A549 (cell line): ENCODE measurements at regions not wholly inside any gene's neighbourhood (a gene's known extent, or its start where the extent isn't known, plus 50 kb on each side); places are given as distances from the start of the nearest gene placed in this dataset.

ENCODE experiments used
- ATAC-seq, 2 experiments: fragments of 200-7000 bp in 1 of 2; fragments of >200 bp in 1 of 2; cut with Nextera tagmentation in 1 of 2; cut with Tn5 transposase in 1 of 2; 3 replicates each; pipeline versions ENCODE4 v1.8.0 to v1.9.1; 2018 to 2020; ENCODE audit warnings: mild to moderate bottlenecking in 1 of 2, moderate library complexity in 1 of 2
- CTCF ChIA-PET: fragments of 300-600 bp; sonication (Branson Sonifier 250); formaldehyde crosslinking; extraction: SDS; loops from one replicate; lab custom pipeline; 2021; ENCODE audit warnings: antibody characterized with exemption, inconsistent platforms; lab: Yijun Ruan, JAX
- POLR2A ChIA-PET: fragments of 350-600 bp; formaldehyde crosslinking; extraction: SDS; loops from one replicate; lab custom pipeline; 2021; ENCODE audit warnings: antibody characterized with exemption, inconsistent platforms; lab: Yijun Ruan, JAX
- DNase-seq, 2 experiments: peaks; one replicate each; pipeline versions ENCODE4 v3.0.0 to v3.0.0-alpha.2; 2011 to 2016; ENCODE audit warnings: low read depth in 1 of 2, low spot score in 1 of 2
- FAIRE-seq: peaks from 2 replicates; lab custom pipeline; 2011; peaks lifted over from hg19 to GRCh38; lab: Jason Lieb, UNC
- H3K27ac ChIP-seq, 2 experiments: fragments of >200 bp; sonication (Bioruptor Twin); formaldehyde crosslinking; 3 replicates each; pipeline ENCODE4 v1.5.1; 2016 to 2017
- H3K4me1 ChIP-seq: fragments of >200 bp; sonication (Bioruptor Twin); formaldehyde crosslinking; 3 replicates; pipeline ENCODE4 v1.6.1; 2016
- H3K4me2 ChIP-seq: fragments of >200 bp; sonication (Bioruptor Twin); formaldehyde crosslinking; 3 replicates; pipeline ENCODE4 v1.6.1; 2016
- H3K4me3 ChIP-seq: fragments of >200 bp; sonication (Bioruptor Twin); formaldehyde crosslinking; 3 replicates; pipeline ENCODE4 v1.5.1; 2016
- H3K9me3 ChIP-seq: fragments of >200 bp; sonication (Bioruptor Twin); formaldehyde crosslinking; 3 replicates; pipeline ENCODE4 v1.6.1; 2016
- BHLHE40 ChIP-seq: IDR thresholded peaks from 2 replicates; pipeline ENCODE4 v1.6.1; 2012; ENCODE audit warnings: low read depth, low read length, inconsistent platforms
- CBX2 ChIP-seq: fragments of 200-600 bp; sonication (generic); IDR thresholded peaks from 2 replicates; pipeline ENCODE4 v1.6.1; 2016; ENCODE audit warnings: low read depth, mild to moderate bottlenecking, borderline replicate concordance
- CHD4 ChIP-seq: fragments of 200-600 bp; sonication (generic); IDR thresholded peaks from 2 replicates; pipeline ENCODE4 v1.6.1; 2016; ENCODE audit warnings: antibody characterized with exemption, mild to moderate bottlenecking, borderline replicate concordance
- CTCF ChIP-seq: fragments of >200 bp; sonication (Bioruptor Twin); formaldehyde crosslinking; IDR thresholded peaks from 3 replicates; pipeline ENCODE4 v1.5.1; 2016
- E2F6 ChIP-seq: IDR thresholded peaks from 2 replicates; pipeline ENCODE4 v1.6.1; 2012; ENCODE audit warnings: low read depth, borderline replicate concordance
- ESRRA ChIP-seq: fragments of 150-350 bp; IDR thresholded peaks from 2 replicates; pipeline ENCODE4 v1.6.1; 2014; ENCODE audit warnings: mild to moderate bottlenecking, low read length, borderline replicate concordance
- FOXS1 ChIP-seq: fragments of 250-450 bp; sonication (Bioruptor Pico); IDR thresholded peaks from 2 replicates; pipeline ENCODE4 v1.5.0; 2020; ENCODE audit warnings: mild to moderate bottlenecking, moderate library complexity
- HDAC2 ChIP-seq: fragments of 200-600 bp; sonication (generic); IDR thresholded peaks from 2 replicates; pipeline ENCODE4 v1.6.1; 2016
- HES2 ChIP-seq: fragments of >200 bp; sonication (Bioruptor Twin); formaldehyde crosslinking; IDR thresholded peaks from 2 replicates; pipeline ENCODE4 v1.6.1; 2016
- HOXA7 ChIP-seq: fragments of 250-450 bp; sonication (Bioruptor Pico); IDR thresholded peaks from 2 replicates; pipeline ENCODE4 v1.5.0; 2020; ENCODE audit warnings: mild to moderate bottlenecking, moderate library complexity
- HOXB13 ChIP-seq: fragments of 250-450 bp; sonication (Bioruptor Pico); IDR thresholded peaks from 2 replicates; pipeline ENCODE4 v1.5.0; 2020; ENCODE audit warnings: low read depth, mild to moderate bottlenecking, moderate library complexity
- HOXB5 ChIP-seq: fragments of 250-450 bp; sonication (Bioruptor Pico); IDR thresholded peaks from 2 replicates; pipeline ENCODE4 v1.5.0; 2020; ENCODE audit warnings: mild to moderate bottlenecking, moderate library complexity
- JUN ChIP-seq, 2 experiments: fragments of >200 bp; sonication (Bioruptor Twin); formaldehyde crosslinking; IDR thresholded peaks; 2 replicates in 1 of 2; 3 replicates in 1 of 2; pipeline ENCODE4 v1.6.1; 2016 to 2017
- KDM1A ChIP-seq: fragments of 200-600 bp; sonication (generic); IDR thresholded peaks from 2 replicates; pipeline ENCODE4 v1.6.1; 2016; ENCODE audit warnings: low read depth, mild to moderate bottlenecking
- MAFK ChIP-seq: fragments of 450-650 bp; IDR thresholded peaks from 2 replicates; pipeline ENCODE4 v1.6.1; 2014; ENCODE audit not compliant: partially characterized antibody
- POLR2A ChIP-seq: IDR thresholded peaks from 2 replicates; pipeline ENCODE4 v1.6.1; 2012; ENCODE audit warnings: mild to moderate bottlenecking, low read length
- POLR2AphosphoS2 ChIP-seq: conservative IDR thresholded peaks from 2 replicates; pipeline ENCODE4 v1.6.1; 2012; ENCODE audit warnings: low read length, improper control_type of control experiment, inconsistent platforms
- RAD21 ChIP-seq, 2 experiments: fragments of >200 bp in 1 of 2; sonication (Bioruptor Twin) in 1 of 2; formaldehyde crosslinking in 1 of 2; IDR thresholded peaks in 1 of 2; conservative IDR thresholded peaks in 1 of 2; 2 replicates in 1 of 2; 3 replicates in 1 of 2; pipeline ENCODE4 v1.6.1; 2012 to 2018; ENCODE audit warnings: inconsistent platforms in 1 of 2
- RARB ChIP-seq: fragments of 250-450 bp; sonication (Bioruptor Pico); IDR thresholded peaks from 2 replicates; pipeline ENCODE4 v1.8.0; 2021; ENCODE audit warnings: mild to moderate bottlenecking, moderate library complexity
- RFX5 ChIP-seq: fragments of 450-650 bp; IDR thresholded peaks from 2 replicates; pipeline ENCODE4 v1.7.1; 2014; ENCODE audit warnings: antibody characterized with exemption, mild to moderate bottlenecking, moderate library complexity
- TFCP2L1 ChIP-seq: fragments of 250-450 bp; sonication (Bioruptor Pico); IDR thresholded peaks from 2 replicates; pipeline ENCODE4 v1.5.0; 2021; ENCODE audit warnings: mild to moderate bottlenecking
- ZSCAN20 ChIP-seq: fragments of 250-450 bp; sonication (Bioruptor Pico); IDR thresholded peaks from 2 replicates; pipeline ENCODE4 v1.8.0; 2022; ENCODE audit warnings: mild to moderate bottlenecking, moderate library complexity
- WGBS: methylation state at CpG from one replicate; pipeline ENCODE4 v1.1.6; 2017; ENCODE audit errors: missing lambda C conversion rate; 5-methylcytosine and 5-hydroxymethylcytosine counted together

DNA sequence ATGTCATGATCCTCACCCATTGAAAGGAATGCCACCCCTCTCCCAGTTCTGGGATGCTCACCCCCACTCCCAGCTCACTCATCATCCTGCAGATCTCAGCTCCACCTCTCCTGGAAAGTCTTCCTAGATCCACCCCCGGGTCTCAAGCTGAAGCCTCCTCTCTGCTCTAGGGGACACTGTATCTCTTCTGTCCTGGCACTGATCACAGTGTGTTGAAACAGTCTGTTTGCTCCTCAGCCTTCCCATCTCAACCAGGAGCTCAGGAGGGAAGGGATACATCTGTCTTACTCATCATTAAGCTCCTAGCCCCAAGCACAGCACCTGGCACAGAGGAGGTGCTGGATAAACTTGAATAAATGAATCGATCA is 80.1 kb downstream of the MRPL14 start:
- Histone ChIP-seq H3K9me3 (no peaks in the 10 kb centered on the region), H3K27ac (peak overlapping the region; percentile 89 to 97), H3K4me3 (no peak overlapping the region), H3K4me2 (peak overlapping the region; percentile 10; the same call in 1 of the 3 replicates), H3K4me1 (peaks cover 93% of the 10 kb centered on the region)
- DNase-seq = no peak
- POLR2A ChIA-PET = no interaction called here
- no peak for ATAC-seq
- CTCF ChIA-PET = interaction anchor here (0.6 to 2.3 kb wide), 6 partner anchors 14 to 273 kb away, joined by 3 to 9 read pairs (median 4); no protein-coding TSS in a partner anchor
- WGBS = 46% methylated on average over 2 of the region's 2 CpGs
- no peak for TF ChIP-seq ESRRA
- TF ChIP-seq POLR2AphosphoS2 = no peak
- TF ChIP-seq FOXS1 (CRISPR knock-in tag) = no peak
- no peak for TF ChIP-seq HDAC2
- TF ChIP-seq KDM1A = no peak
- no peak for TF ChIP-seq MAFK
- no peak for TF ChIP-seq HOXB5
- TF ChIP-seq CHD4 = no peak
- no peak for TF ChIP-seq POLR2A
- no peak for TF ChIP-seq BHLHE40
- no peak for TF ChIP-seq HES2
- no peak for TF ChIP-seq HOXB13 (CRISPR knock-in tag)
- TF ChIP-seq E2F6 = no peak
- TF ChIP-seq TFCP2L1 (CRISPR knock-in tag) = no peak
- no peak for TF ChIP-seq RARB (CRISPR knock-in tag)
- no peak for TF ChIP-seq JUN (IDR thresholded peaks at IDR 0.05)
- no peak for FAIRE-seq

- H3K27ac ChIP-seq = peak overlapping the region; percentile 89 to 97
- no peak for FAIRE-seq
- H3K9me3 ChIP-seq = no peaks in the 10 kb centered on the region
- H3K4me1 ChIP-seq = peaks cover 93% of the 10 kb centered on the region
- no peak for DNase-seq
- H3K4me3 ChIP-seq = no peak overlapping the region
- H3K4me2 ChIP-seq = peak overlapping the region; percentile 10; the same call in 1 of the 3 replicates
- POLR2A ChIA-PET = no interaction called here
- ATAC-seq = no peak
- CTCF ChIA-PET = interaction anchor here (0.6 to 2.3 kb wide), 6 partner anchors 15 to 272 kb away, joined by 3 to 9 read pairs (median 4); no protein-coding TSS in a partner anchor
- TF ChIP-seq TFCP2L1 (CRISPR knock-in tag) (no peak), ESRRA (no peak), RAD21 (conservative IDR thresholded peaks at IDR 0.05 in 1 of 2, IDR thresholded peaks at IDR 0.05 in 1 of 2) (no peak), RFX5 (no peak), BHLHE40 (no peak), HOXB13 (CRISPR knock-in tag) (no peak), ZSCAN20 (CRISPR knock-in tag) (no peak)
- 78% methylated on average over 5 of the region's 6 CpGs for WGBS
These were observed 80.6 kb downstream of the MRPL14 start for GRCh38 chr6:44046516-44047178.

- FAIRE-seq = no peak
- WGBS = 29% methylated on average over 1 of the region's 1 CpG
- peaks cover 93% of the 10 kb centered on the region for H3K4me1 ChIP-seq
- no peaks in the 10 kb centered on the region for H3K9me3 ChIP-seq
- no peak for ATAC-seq
- peak overlapping the region; percentile 63 to 97 for H3K27ac ChIP-seq
- no peak overlapping the region for H3K4me3 ChIP-seq
- TF ChIP-seq HOXA7 (no peak), CTCF (no peak), CBX2 (no peak), RAD21 (conservative IDR thresholded peaks at IDR 0.05 in 1 of 2, IDR thresholded peaks at IDR 0.05 in 1 of 2) (no peak)
- POLR2A ChIA-PET = no interaction called here
- CTCF ChIA-PET = no interaction called here
- no peak for DNase-seq
- no peak overlapping the region for H3K4me2 ChIP-seq
These were observed 81.6 kb downstream of the MRPL14 start for GRCh38 chr6:44045672-44046015.
